GM21576 (cell line): ENCODE measurements at regions not wholly inside any gene's neighbourhood (a gene's known extent, or its start where the extent isn't known, plus 50 kb on each side); places are given as distances from the start of the nearest gene placed in this dataset.

Experiments used
- ATAC-seq: cut with Tn5 transposase; IDR thresholded peaks from one replicate; pipeline ENCODE4 v1.9.1; 2021; ENCODE audit warnings: mild to moderate bottlenecking, moderate library complexity; ENCODE audit not compliant: unreplicated experiment

- no peak for ATAC-seq
Observed at GRCh38 chr3:152095472-152095871, 173.3 kb upstream of the MBNL1 start.

- no peak for ATAC-seq
Observed at GRCh38 chr3:152096280-152096906, 172.3 kb upstream of the MBNL1 start.

DNA sequence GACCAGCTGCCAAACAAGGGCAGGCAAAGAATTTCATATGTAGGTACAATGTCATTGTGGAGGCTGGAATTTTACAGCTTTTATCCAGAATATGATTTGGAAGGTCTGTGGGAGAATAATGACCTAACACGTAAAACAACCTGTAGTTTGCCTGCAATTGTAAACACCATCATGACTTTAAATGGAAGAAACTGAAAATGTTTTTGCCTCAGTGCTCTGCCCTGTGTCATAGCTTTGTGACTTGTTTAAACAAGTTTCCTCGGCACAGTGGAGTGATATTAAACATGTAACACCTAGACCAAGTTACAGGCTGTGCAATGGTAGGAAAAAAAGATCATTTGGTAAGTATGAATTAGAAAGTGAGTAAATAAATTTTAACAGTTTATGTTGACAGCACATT lies 171.6 kb upstream of the MBNL1 start:
- ATAC-seq, result no peak

DNA sequence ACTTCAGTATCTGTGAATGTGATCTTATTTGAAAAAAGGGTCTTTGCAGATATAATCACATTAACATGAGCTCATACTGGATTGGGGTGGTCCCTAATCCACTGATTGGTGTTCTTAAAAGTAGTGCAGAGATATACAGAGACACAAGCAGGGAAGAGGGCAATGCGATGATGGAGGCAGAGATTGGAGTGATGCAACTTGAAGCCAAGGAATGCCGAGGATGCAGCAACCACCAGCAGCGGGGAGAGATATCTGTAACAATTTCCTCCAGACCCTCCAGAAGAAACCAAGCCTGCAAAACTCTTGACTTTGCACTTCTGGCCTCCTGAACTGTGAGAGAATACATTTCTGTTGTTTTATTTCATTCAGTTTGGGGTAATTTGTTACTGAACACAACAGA lies 171.0 kb upstream of the MBNL1 start:
- ATAC-seq, result no peak

- ATAC-seq, result peak; percentile 97
Observed at GRCh38 chr3:152100491-152101132, 168.1 kb upstream of the MBNL1 start.

- no peak for ATAC-seq
Observed at GRCh38 chr3:152102410-152102809, 166.3 kb upstream of the MBNL1 start.

DNA sequence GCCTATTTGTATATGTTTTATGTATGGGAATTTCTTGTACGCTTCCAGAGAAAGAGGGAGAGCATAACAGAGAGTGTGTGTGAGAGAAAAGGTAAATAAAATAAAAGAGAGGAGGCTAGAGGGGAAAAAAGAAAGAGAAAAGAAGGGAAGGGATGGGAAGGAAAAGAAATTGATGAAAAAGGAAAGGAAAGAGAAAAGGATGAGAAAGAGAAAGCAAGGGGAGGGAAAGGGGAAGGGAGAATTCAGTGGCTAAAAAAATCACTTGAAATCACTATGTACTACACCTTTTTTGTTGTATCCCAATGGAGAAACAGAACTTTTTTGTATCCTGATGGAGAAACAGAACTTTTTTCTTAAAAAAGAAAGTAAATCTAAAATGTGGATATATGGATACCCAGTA lies 165.5 kb upstream of the MBNL1 start:
- ATAC-seq, result no peak

DNA sequence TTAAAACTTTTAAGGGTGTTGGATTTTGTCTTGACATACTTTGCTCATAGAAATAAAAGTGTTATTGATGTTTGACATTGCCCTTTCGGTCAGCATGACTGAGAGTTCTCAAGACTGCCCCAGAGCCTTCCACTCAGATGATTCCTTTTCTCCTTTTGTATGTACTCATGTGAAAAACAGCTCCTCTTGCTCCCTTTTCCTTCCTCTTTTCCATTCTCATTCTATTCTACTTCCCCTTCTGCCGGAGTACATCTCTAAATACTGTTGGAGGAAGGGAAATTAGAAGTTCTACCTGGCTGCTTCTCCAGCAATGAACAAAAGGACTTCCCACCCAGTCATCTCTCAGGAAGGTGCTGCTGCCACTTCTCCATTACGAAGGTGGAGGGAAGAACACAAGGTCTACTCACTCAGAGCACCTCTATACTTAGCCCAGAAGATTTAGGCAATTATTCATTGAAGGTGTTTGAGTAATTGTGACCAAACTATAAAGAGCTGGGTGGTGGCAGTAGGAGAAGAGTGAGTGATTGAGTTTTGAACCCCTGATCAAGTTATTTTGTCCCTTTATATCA lies 163.8 kb upstream of the MBNL1 start:
- no peak for ATAC-seq

GRCh38 chr3:152105446-152105845 lies 163.3 kb upstream of the MBNL1 start:
- ATAC-seq, result no peak

DNA sequence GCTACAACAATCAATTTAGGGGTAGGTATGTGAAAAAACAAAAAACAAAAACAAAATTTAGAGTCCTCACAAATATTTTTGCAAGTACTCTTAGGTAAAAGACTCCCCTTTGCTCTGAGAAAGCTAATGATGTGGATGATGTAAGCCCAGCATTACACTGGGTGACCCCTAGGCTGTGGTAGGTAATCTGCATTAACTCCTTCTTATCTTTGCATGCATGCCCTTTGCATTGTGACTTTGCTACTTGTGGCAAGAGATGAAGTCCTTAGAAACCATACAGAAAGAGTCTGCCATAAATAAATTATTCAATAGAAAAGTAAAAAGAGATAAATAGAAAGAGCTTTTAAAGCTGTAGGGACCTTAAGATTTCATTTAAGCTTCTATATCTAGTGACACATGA lies 159.7 kb upstream of the MBNL1 start:
- ATAC-seq, result no peak

DNA sequence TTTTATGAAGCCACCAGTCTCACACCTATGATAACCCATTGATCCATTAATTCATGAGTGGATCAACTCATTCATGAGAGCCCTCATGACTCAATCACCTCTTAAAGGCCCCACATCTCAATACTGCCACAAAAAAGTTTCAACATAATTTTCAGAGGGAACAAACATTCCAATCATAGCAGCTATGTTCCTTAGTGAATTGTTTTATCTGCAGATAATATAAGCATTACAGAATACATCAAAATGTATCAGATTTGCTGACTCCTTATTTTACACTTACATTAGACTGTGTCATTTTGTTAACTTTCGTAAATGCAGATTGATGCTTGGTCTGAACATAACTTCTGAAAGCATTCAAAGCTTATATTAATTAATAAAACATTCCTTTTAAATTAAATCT lies 155.3 kb upstream of the MBNL1 start:
- ATAC-seq, result no peak

- ATAC-seq, result no peak
Observed at GRCh38 chr3:152113992-152114651, 154.6 kb upstream of the MBNL1 start.

DNA sequence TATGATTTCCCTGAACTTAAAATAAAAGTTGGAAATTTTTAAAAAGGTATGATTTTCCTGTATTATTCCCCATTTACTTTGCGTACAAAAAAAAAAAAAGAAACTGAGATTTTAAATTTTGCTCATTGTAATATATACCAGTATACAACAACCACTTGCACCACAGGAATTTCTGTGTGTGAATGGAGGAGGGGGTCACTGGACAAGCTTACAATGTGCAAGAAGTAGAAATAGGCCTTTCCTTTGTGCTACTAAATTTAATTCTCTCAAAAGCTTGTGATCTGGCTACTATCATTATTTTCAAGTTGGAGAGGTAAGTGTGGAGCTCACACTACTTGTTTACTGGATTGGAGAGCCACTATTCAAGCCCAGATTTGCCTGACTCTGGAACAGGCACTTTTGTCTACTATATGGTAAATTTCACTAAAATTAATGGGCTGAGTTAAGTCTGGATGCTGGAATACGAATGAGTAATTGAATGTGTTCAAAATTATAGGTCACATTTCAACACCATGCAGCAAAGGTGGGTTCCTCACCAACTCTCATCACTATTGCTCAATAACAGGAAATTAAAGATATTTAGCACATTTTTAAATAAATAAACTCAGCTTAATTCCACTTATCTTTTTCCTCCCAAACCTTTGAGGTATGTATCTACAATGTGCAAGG lies 148.0 kb upstream of the MBNL1 start:
- no peak for ATAC-seq

DNA sequence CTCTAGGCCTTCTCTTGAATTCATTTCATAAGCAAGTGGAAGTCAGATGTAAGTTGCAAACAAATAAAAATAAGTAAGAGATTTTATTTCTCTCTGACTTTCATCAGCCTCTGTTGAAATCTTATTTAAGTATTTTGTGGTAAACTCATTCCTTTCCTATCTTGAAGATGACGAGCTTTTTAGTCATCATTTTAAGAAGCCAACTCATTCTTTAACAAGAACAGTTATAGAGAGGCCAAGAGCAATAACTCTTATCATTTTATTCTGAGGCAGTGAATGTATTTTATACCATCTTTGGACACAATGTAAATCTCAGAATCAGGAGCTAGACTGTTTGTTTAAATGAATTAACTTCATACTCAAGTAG lies 147.5 kb upstream of the MBNL1 start:
- no peak for ATAC-seq

- no peak for ATAC-seq
Observed at GRCh38 chr3:152122851-152123250, 145.9 kb upstream of the MBNL1 start.

GRCh38 chr3:152123457-152123856 lies 145.3 kb upstream of the MBNL1 start:
- no peak for ATAC-seq

GRCh38 chr3:152126260-152126659 lies 142.5 kb upstream of the MBNL1 start:
- no peak for ATAC-seq

DNA sequence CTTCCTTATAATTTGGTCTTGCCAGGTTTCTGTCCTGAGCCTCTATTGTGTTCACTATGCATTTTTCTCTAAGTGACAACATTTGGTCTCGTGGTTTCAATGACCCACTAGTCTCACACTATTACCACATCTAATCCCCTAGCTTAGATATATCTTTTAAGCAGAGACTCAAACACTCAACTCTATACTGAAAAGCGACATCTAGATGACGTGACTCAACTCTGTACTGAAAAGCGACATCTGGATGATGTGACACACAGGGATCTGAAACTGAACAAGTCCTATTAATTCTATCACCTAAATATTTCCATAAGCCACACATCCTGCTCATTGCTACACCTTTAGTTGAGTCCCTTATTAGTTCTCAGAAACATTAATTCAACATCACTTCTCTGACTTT lies 141.7 kb upstream of the MBNL1 start:
- peak; percentile 99 for ATAC-seq

DNA sequence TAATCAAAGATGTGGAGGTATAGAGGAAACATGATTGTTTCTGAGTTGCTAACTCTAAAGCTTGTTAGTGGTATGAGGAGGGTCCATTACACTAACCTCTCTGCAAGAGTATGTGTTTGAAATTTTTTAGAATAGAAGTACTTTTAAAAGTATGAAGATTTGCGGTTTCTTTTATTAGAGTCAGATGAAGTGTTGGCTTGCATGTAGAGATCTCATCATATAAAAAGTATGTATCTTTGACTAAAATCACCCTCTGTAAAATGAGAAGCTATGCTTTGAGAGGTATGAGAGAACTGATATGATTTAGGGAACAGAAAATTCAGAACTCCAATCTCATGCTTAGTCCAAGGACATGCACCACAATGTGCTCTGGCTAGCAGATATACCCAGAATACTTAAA lies 140.4 kb upstream of the MBNL1 start:
- ATAC-seq, result no peak

DNA sequence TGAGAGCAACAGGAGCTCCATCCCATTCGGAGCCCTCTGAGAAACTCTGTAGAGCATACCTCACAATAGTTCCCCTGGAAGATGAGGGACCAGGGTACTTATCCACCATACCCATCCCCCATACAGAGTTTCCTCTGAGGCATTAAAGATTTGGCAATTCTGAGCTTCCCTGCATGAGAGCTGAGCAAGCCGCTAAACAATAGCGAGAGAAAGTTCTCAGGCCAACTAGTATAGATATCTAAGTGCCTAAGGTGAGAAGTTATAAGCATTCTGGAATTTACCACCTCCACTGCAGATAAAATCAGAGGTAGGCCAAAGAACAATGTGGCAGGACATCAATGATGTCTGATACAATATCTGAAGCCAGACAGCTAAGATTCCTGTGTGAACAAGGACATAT lies 129.1 kb upstream of the MBNL1 start:
- ATAC-seq, result no peak

- no peak for ATAC-seq
Observed at GRCh38 chr3:152146461-152146860, 122.3 kb upstream of the MBNL1 start.

DNA sequence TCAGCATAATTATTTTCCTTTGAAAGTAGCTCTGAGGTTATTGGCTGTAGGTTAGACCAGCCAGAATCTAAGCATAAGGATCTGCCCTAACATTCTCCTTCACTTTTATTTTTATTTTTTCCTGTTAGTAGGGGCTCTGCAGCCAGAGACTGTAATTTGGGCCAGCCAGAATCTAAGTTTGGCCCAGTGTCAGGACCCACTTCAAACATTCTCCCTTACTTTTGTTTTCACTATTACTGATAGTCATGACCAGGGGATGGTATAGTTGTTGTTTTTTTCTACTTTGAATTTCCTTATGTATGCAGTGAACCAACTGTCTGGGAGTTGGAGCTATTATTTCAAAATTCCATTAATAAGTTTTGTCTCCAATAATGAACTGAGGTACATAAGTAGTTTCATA lies 121.0 kb upstream of the MBNL1 start:
- no peak for ATAC-seq
